SK-N-SH (cell line): ENCODE measurements at regions not wholly inside any gene's neighbourhood (a gene's known extent, or its start where the extent isn't known, plus 50 kb on each side); places are given as distances from the start of the nearest gene placed in this dataset.

Experiments
- CTCF ChIA-PET: fragments of 300-600, 350-600 bp; formaldehyde crosslinking; extraction: SDS; loops from one replicate; lab custom pipeline; 2021; lab: Yijun Ruan, JAX
- POLR2A ChIA-PET: fragments of 350-600 bp; sonication (Branson Sonifier 250); formaldehyde crosslinking; extraction: SDS; loops from one replicate; lab custom pipeline; 2020; ENCODE audit warnings: antibody characterized with exemption, inconsistent platforms; lab: Yijun Ruan, JAX
- DNase-seq: peaks from one replicate; pipeline ENCODE4 v3.0.0; 2012
- H2AFZ ChIP-seq: fragments of 200-600 bp; sonication (generic); 2 replicates; pipeline ENCODE4 v1.8.1; 2016; ENCODE audit warnings: antibody characterized with exemption, mild to moderate bottlenecking, low read depth
- H3F3A ChIP-seq: fragments of 200-600 bp; sonication (generic); replicated peaks from 2 replicates; pipeline ENCODE3; 2016; ENCODE audit warnings: antibody characterized with exemption, mild to moderate bottlenecking; ENCODE audit not compliant: insufficient read depth
- H3K27ac ChIP-seq, 2 experiments: fragments of 200-500 bp in 1 of 2; fragments of 200-600 bp in 1 of 2; sonication (Bioruptor generic) in 1 of 2; sonication (generic), shearing (Covaris generic) in 1 of 2; 2 replicates each; pipeline versions ENCODE4 v1.5.1 to v1.6.1; 2014 to 2016; ENCODE audit warnings: low read depth in 2 of 2, inconsistent platforms in 1 of 2, low read length in 1 of 2, mild to moderate bottlenecking in 1 of 2, mixed read lengths in 1 of 2
- H3K27me3 ChIP-seq: fragments of 200-600 bp; sonication (generic), shearing (Covaris generic); 2 replicates; pipeline ENCODE4 v1.6.1; 2016; ENCODE audit warnings: mixed run types; ENCODE audit not compliant: insufficient read depth
- H3K36me3 ChIP-seq, 2 experiments: fragments of 200-500 bp in 1 of 2; fragments of 200-600 bp in 1 of 2; sonication (Bioruptor generic) in 1 of 2; sonication (generic) in 1 of 2; replicated peaks in 1 of 2; 2 replicates each; pipeline versions ENCODE3 to v1.5.1; 2014 to 2016; ENCODE audit warnings: low read length in 1 of 2, mild to moderate bottlenecking in 1 of 2; ENCODE audit not compliant: insufficient read depth in 2 of 2, control insufficient read depth in 1 of 2
- H3K4me1 ChIP-seq, 2 experiments: fragments of 200-500 bp in 1 of 2; fragments of 200-600 bp in 1 of 2; sonication (Bioruptor generic) in 1 of 2; sonication (generic), shearing (Covaris generic) in 1 of 2; 2 replicates each; pipeline versions ENCODE4 v1.5.1 to v1.6.1; 2014 to 2016; ENCODE audit warnings: low read depth in 1 of 2, low read length in 1 of 2, mixed run types in 1 of 2; ENCODE audit not compliant: insufficient read depth in 2 of 2, control insufficient read depth in 1 of 2
- H3K4me2 ChIP-seq: fragments of 200-600 bp; sonication (generic), shearing (Covaris generic); 2 replicates; pipeline ENCODE4 v1.6.1; 2017; ENCODE audit warnings: mixed run types
- H3K4me3 ChIP-seq, 2 experiments: fragments of 200-500 bp in 1 of 2; fragments of 200-600 bp in 1 of 2; sonication (Bioruptor generic) in 1 of 2; sonication (generic), shearing (Covaris generic) in 1 of 2; 2 replicates each; pipeline versions ENCODE4 v1.5.1 to v1.8.1; 2014 to 2016; ENCODE audit warnings: low read depth in 2 of 2, inconsistent platforms in 1 of 2, low read length in 1 of 2, mild to moderate bottlenecking in 1 of 2, mixed read lengths in 1 of 2, moderate library complexity in 1 of 2
- H3K79me2 ChIP-seq: fragments of 200-600 bp; sonication (generic); 2 replicates; pipeline ENCODE4 v1.8.1; 2017; ENCODE audit warnings: mild to moderate bottlenecking; ENCODE audit not compliant: insufficient read depth
- H3K9ac ChIP-seq: fragments of 200-600 bp; sonication (generic); 2 replicates; pipeline ENCODE4 v1.6.1; 2017; ENCODE audit warnings: mixed run types
- H3K9me2 ChIP-seq: fragments of 200-600 bp; sonication (generic); 2 replicates; pipeline ENCODE4 v1.6.1; 2017; ENCODE audit warnings: mixed run types
- H3K9me3 ChIP-seq: fragments of 200-600 bp; sonication (generic); 2 replicates; pipeline ENCODE4 v1.6.1; 2017; ENCODE audit warnings: mixed run types, mild to moderate bottlenecking, moderate library complexity
- H4K20me1 ChIP-seq: fragments of 200-600 bp; sonication (generic); 2 replicates; pipeline ENCODE4 v1.6.1; 2017; ENCODE audit warnings: mild to moderate bottlenecking, mixed run types; ENCODE audit not compliant: insufficient read depth
- CHD2 ChIP-seq: fragments of 150-350 bp; IDR thresholded peaks from 2 replicates; pipeline ENCODE4 v1.6.1; 2018; ENCODE audit warnings: low read length; ENCODE audit not compliant: partially characterized antibody
- ELF1 ChIP-seq: IDR thresholded peaks from 2 replicates; pipeline ENCODE4 v1.4.0; 2012
- FOXM1 ChIP-seq: IDR thresholded peaks from 2 replicates; pipeline ENCODE4 v1.4.0; 2012; ENCODE audit warnings: low read depth, mild to moderate bottlenecking
- GABPA ChIP-seq: IDR thresholded peaks from 2 replicates; pipeline ENCODE4 v1.4.0; 2012; ENCODE audit warnings: low read depth, mild to moderate bottlenecking
- GATA2 ChIP-seq: sonication (generic); formaldehyde crosslinking; IDR thresholded peaks from 2 replicates; pipeline ENCODE4 v1.5.0; 2020; ENCODE audit warnings: mild to moderate bottlenecking, missing genetic modification reagents
- MEF2A ChIP-seq: IDR thresholded peaks from 2 replicates; pipeline ENCODE4 v1.4.0; 2012; ENCODE audit warnings: low read depth, borderline replicate concordance
- MXI1 ChIP-seq: IDR thresholded peaks from 2 replicates; pipeline ENCODE4 v1.6.1; 2012; ENCODE audit warnings: mild to moderate bottlenecking, low read depth, low read length, improper control_type of control experiment
- NFIC ChIP-seq: IDR thresholded peaks from 2 replicates; pipeline ENCODE4 v1.4.0; 2012; ENCODE audit warnings: borderline replicate concordance
- RAD21 ChIP-seq: IDR thresholded peaks from 2 replicates; pipeline ENCODE4 v1.6.1; 2012; ENCODE audit warnings: mild to moderate bottlenecking, low read length
- RFX5 ChIP-seq: IDR thresholded peaks from 2 replicates; pipeline ENCODE4 v1.6.1; 2012; ENCODE audit warnings: mild to moderate bottlenecking, improper control_type of control experiment, low read length
- RXRA ChIP-seq: IDR thresholded peaks from 2 replicates; pipeline ENCODE4 v1.4.0; 2012; ENCODE audit warnings: low read depth, mild to moderate bottlenecking, borderline replicate concordance
- SIN3A ChIP-seq: IDR thresholded peaks from 2 replicates; pipeline ENCODE4 v1.6.1; 2012; ENCODE audit warnings: low read depth, mild to moderate bottlenecking, low read length, moderate library complexity, borderline replicate concordance
- SMC3 ChIP-seq: IDR thresholded peaks from 2 replicates; pipeline ENCODE4 v1.6.1; 2012; ENCODE audit warnings: low read depth, low read length, improper control_type of control experiment
- TAF1 ChIP-seq: IDR thresholded peaks from 2 replicates; pipeline ENCODE4 v1.6.1; 2012; ENCODE audit warnings: low read depth, mild to moderate bottlenecking, low read length, moderate library complexity, borderline replicate concordance
- TCF12 ChIP-seq: IDR thresholded peaks from 2 replicates; pipeline ENCODE4 v1.4.0; 2012
- YY1 ChIP-seq: IDR thresholded peaks from 2 replicates; pipeline ENCODE4 v1.4.0; 2012; ENCODE audit warnings: low read depth, mild to moderate bottlenecking
- WGBS: methylation state at CpG from one replicate; pipeline ENCODE4 v1.1.6; 2017; ENCODE audit warnings: low lambda C conversion rate; 5-methylcytosine and 5-hydroxymethylcytosine counted together
- TF ChIP-seq, protein P1 (sequence below): IDR thresholded peaks from 2 replicates; pipeline ENCODE4 v1.4.0; 2012; ENCODE audit warnings: low read depth, borderline replicate concordance
- TF ChIP-seq, protein P2 (sequence below): IDR thresholded peaks from 2 replicates; pipeline ENCODE4; 2012
- TF ChIP-seq, protein P3 (sequence below): fragments of 150-350 bp; IDR thresholded peaks from 2 replicates; pipeline ENCODE4 v1.6.1; 2017; ENCODE audit warnings: antibody characterized with exemption, low read length, low read depth, borderline replicate concordance
- TF ChIP-seq, protein P4 (sequence below): fragments of 150-350 bp; IDR thresholded peaks from 2 replicates; pipeline ENCODE4 v1.6.1; 2016; ENCODE audit warnings: mild to moderate bottlenecking, low read depth, low read length
- TF ChIP-seq, protein P5 (sequence below): IDR thresholded peaks from 2 replicates; pipeline ENCODE4 v1.4.0; 2012; ENCODE audit warnings: low read depth

DNA sequence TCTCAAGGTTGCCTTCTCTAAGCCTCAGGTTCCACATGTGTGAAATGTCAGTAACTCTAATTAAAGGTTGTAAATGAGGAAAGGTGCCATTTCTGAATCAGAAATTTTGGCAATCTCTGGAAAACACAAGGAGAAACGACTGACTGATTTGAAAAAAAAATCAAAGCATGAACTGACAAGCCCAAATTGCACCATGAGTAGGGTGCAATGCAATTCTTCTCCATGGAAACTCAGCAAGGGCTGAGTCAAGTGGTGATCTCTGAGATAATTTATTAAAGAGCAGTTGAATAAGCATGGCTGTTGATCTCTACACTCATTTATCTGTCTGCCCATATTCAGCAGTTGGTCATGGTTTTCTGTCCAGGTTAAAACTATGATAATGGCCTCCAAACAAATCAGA, 201.6 kb upstream of the CMC1 start:
- H3K4me2 ChIP-seq: no peak overlapping the region
- H3K9me3 ChIP-seq: no peaks in the 10 kb centered on the region
- no peaks in the 10 kb centered on the region for H3K36me3 ChIP-seq
- H3K27ac ChIP-seq: no peak overlapping the region
- H4K20me1 ChIP-seq: no peaks in the 10 kb centered on the region
- ChIA-PET POLR2A (no interaction called here), CTCF (no interaction called here)
- 0% methylated on average over 1 of the region's 1 CpG for WGBS
- no peak for DNase-seq
- no peaks in the 10 kb centered on the region for H3K9me2 ChIP-seq
- H3K79me2 ChIP-seq: no peaks in the 10 kb centered on the region
- H3F3A ChIP-seq: no peaks in the 10 kb centered on the region
- no peak overlapping the region for H2AFZ ChIP-seq
- no peak for TF ChIP-seq MXI1
- TF ChIP-seq, all 33 proteins: peak for 0
- no peaks in the 10 kb centered on the region for H3K27me3 ChIP-seq
- no peak overlapping the region for H3K9ac ChIP-seq
- no peaks in the 10 kb centered on the region for H3K4me1 ChIP-seq
- no peak overlapping the region for H3K4me3 ChIP-seq

DNA sequence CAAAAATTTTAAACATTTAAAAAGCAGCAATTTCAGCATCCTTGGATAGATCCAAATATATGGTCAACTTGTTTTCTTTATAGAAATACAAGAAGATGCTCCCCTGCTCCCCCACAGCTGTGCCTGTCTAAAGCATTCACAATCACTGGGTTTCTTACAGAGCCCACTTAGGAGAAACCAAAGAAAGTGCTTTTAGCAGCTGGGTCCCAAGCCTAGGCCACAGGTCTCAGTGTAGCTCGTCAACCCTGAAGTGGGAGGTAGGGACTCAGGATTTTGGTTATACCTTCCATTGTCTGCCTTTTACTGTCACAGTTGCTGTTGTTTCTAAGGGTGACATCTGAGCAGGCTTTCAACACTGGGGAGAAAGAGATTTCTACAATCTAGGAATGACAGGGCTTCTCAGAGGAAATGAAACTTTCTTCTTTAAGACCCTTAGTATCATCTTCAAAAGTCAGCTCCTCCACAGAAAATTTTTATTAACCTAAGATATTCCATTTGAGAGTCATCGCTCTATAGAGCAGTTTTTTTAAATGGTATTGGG, 199.3 kb upstream of the CMC1 start:
- H3K9me2 ChIP-seq: no peaks in the 10 kb centered on the region
- no peaks in the 10 kb centered on the region for H3K9me3 ChIP-seq
- no peak overlapping the region for H2AFZ ChIP-seq
- no peaks in the 10 kb centered on the region for H3K4me1 ChIP-seq
- WGBS: 7% methylated on average over 2 of the region's 2 CpGs
- DNase-seq: no peak
- no peaks in the 10 kb centered on the region for H3K27me3 ChIP-seq
- H3K36me3 ChIP-seq: no peaks in the 10 kb centered on the region
- no peak overlapping the region for H3K4me2 ChIP-seq
- POLR2A ChIA-PET: no interaction called here
- no peak overlapping the region for H3K27ac ChIP-seq
- TF ChIP-seq MEF2A (no peak), FOXM1 (no peak), SMC3 (no peak), CHD2 (no peak), RFX5 (no peak), RXRA (no peak), GATA2 (no peak), GABPA (no peak), TAF1 (no peak), YY1 (no peak)
- TF ChIP-seq, protein P1, sequence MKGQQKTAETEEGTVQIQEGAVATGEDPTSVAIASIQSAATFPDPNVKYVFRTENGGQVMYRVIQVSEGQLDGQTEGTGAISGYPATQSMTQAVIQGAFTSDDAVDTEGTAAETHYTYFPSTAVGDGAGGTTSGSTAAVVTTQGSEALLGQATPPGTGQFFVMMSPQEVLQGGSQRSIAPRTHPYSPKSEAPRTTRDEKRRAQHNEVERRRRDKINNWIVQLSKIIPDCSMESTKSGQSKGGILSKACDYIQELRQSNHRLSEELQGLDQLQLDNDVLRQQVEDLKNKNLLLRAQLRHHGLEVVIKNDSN: no peak
- H3F3A ChIP-seq: no peaks in the 10 kb centered on the region
- H3K79me2 ChIP-seq: no peaks in the 10 kb centered on the region
- no peaks in the 10 kb centered on the region for H4K20me1 ChIP-seq
- no peak overlapping the region for H3K9ac ChIP-seq
- no peak overlapping the region for H3K4me3 ChIP-seq
- CTCF ChIA-PET: no interaction called here

DNA sequence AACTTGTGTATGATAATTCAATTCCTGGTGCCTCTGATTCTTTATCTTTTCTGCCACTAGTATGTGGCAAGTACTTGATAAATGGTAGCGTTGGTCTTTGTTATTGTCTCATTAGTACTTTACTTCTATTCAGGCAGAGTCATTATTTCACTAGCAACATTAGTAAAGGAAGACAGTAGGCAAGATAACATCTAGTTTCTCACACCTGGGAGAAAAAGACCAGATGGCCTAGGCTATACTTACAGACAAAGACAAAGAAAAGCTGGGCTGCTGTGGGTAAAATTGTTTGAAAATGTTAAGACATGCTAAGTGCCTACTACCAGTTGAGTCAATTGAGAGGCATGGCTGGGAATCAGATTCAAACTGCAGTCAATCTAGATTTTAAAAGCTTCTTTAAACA, 198.7 kb upstream of the CMC1 start:
- no peak overlapping the region for H2AFZ ChIP-seq
- H4K20me1 ChIP-seq: no peaks in the 10 kb centered on the region
- H3K4me1 ChIP-seq: no peaks in the 10 kb centered on the region
- H3K27ac ChIP-seq: no peak overlapping the region
- no peak overlapping the region for H3K9ac ChIP-seq
- WGBS: 0% methylated on average over 1 of the region's 1 CpG
- H3K9me3 ChIP-seq: no peaks in the 10 kb centered on the region
- DNase-seq: no peak
- POLR2A ChIA-PET: no interaction called here
- H3K27me3 ChIP-seq: no peaks in the 10 kb centered on the region
- no peak overlapping the region for H3K4me3 ChIP-seq
- H3K4me2 ChIP-seq: no peak overlapping the region
- no peaks in the 10 kb centered on the region for H3K9me2 ChIP-seq
- no peaks in the 10 kb centered on the region for H3K79me2 ChIP-seq
- CTCF ChIA-PET: no interaction called here
- no peaks in the 10 kb centered on the region for H3F3A ChIP-seq
- no peaks in the 10 kb centered on the region for H3K36me3 ChIP-seq
- TF ChIP-seq TCF12: no peak
- no peak for TF ChIP-seq GATA2
- TF ChIP-seq, protein P2, sequence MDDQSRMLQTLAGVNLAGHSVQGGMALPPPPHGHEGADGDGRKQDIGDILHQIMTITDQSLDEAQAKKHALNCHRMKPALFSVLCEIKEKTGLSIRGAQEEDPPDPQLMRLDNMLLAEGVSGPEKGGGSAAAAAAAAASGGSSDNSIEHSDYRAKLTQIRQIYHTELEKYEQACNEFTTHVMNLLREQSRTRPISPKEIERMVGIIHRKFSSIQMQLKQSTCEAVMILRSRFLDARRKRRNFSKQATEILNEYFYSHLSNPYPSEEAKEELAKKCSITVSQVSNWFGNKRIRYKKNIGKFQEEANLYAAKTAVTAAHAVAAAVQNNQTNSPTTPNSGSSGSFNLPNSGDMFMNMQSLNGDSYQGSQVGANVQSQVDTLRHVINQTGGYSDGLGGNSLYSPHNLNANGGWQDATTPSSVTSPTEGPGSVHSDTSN: no peak
- no peak for TF ChIP-seq SIN3A
- TF ChIP-seq MEF2A: no peak
- TF ChIP-seq, protein P3, sequence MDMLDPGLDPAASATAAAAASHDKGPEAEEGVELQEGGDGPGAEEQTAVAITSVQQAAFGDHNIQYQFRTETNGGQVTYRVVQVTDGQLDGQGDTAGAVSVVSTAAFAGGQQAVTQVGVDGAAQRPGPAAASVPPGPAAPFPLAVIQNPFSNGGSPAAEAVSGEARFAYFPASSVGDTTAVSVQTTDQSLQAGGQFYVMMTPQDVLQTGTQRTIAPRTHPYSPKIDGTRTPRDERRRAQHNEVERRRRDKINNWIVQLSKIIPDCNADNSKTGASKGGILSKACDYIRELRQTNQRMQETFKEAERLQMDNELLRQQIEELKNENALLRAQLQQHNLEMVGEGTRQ: no peak
- TF ChIP-seq RFX5: no peak
- TF ChIP-seq, protein P4, sequence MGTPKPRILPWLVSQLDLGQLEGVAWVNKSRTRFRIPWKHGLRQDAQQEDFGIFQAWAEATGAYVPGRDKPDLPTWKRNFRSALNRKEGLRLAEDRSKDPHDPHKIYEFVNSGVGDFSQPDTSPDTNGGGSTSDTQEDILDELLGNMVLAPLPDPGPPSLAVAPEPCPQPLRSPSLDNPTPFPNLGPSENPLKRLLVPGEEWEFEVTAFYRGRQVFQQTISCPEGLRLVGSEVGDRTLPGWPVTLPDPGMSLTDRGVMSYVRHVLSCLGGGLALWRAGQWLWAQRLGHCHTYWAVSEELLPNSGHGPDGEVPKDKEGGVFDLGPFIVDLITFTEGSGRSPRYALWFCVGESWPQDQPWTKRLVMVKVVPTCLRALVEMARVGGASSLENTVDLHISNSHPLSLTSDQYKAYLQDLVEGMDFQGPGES: no peak
- TF ChIP-seq, protein P5, sequence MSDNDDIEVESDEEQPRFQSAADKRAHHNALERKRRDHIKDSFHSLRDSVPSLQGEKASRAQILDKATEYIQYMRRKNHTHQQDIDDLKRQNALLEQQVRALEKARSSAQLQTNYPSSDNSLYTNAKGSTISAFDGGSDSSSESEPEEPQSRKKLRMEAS: no peak
- TF ChIP-seq FOXM1: no peak
- no peak for TF ChIP-seq NFIC
- TF ChIP-seq ELF1: no peak
- no peak for TF ChIP-seq RAD21
- no peak for TF ChIP-seq RXRA
